GM12878 (cell line): ENCODE measurements at regions not wholly inside any gene's neighbourhood (a gene's known extent, or its start where the extent isn't known, plus 50 kb on each side); places are given as distances from the start of the nearest gene placed in this dataset.

Experiments
- CREM ChIP-seq: IDR thresholded peaks from 2 replicates; pipeline ENCODE4 v1.6.1; 2014; ENCODE audit warnings: antibody characterized with exemption, low read depth
- EGR1 ChIP-seq, 2 experiments: IDR thresholded peaks; 1 replicate in 1 of 2; 2 replicates in 1 of 2; pipeline ENCODE4 v1.6.1; 2011 to 2012; ENCODE audit warnings: low read depth in 2 of 2, low read length in 2 of 2, borderline replicate concordance in 1 of 2, mild to moderate bottlenecking in 1 of 2, moderate library complexity in 1 of 2
- EP300 ChIP-seq, 2 experiments: fragments of 150-350 bp in 1 of 2; IDR thresholded peaks; 2 replicates each; pipeline ENCODE4 v1.6.1; 2011 to 2012; ENCODE audit warnings: low read depth in 2 of 2, low read length in 2 of 2, borderline replicate concordance in 1 of 2, improper control_type of control experiment in 1 of 2, inconsistent platforms in 1 of 2; ENCODE audit not compliant: control insufficient read depth in 1 of 2
- JUNB ChIP-seq: IDR thresholded peaks from 2 replicates; pipeline ENCODE4 v1.6.1; 2016; ENCODE audit warnings: antibody characterized with exemption, mild to moderate bottlenecking
- NFIC ChIP-seq: IDR thresholded peaks from 2 replicates; pipeline ENCODE4 v1.6.1; 2012; ENCODE audit warnings: low read depth, mild to moderate bottlenecking, inconsistent platforms, low read length, moderate library complexity
- NFXL1 ChIP-seq: fragments of 450-650 bp; IDR thresholded peaks from 2 replicates; pipeline ENCODE4 v1.6.1; 2017; ENCODE audit warnings: antibody characterized with exemption, mild to moderate bottlenecking, borderline replicate concordance
- POLR2AphosphoS5 ChIP-seq: IDR thresholded peaks from 2 replicates; pipeline ENCODE4 v1.6.1; 2011; ENCODE audit warnings: mild to moderate bottlenecking, low read length, inconsistent platforms
- SIN3A ChIP-seq: IDR thresholded peaks from 2 replicates; pipeline ENCODE4 v1.6.1; 2012; ENCODE audit warnings: low read depth, low read length, improper control_type of control experiment
- SMARCA5 ChIP-seq: fragments of 450-650 bp; IDR thresholded peaks from 2 replicates; pipeline ENCODE4 v1.6.1; 2017; ENCODE audit warnings: mild to moderate bottlenecking
- ZBED1 ChIP-seq: IDR thresholded peaks from 2 replicates; pipeline ENCODE4 v1.6.1; 2016; ENCODE audit warnings: borderline replicate concordance
- ZNF274 ChIP-seq: IDR thresholded peaks from one replicate; pipeline ENCODE4 v1.8.0; 2011; ENCODE audit not compliant: insufficient read length, insufficient read depth
- TF ChIP-seq, protein P1 (sequence below), 3 experiments: IDR thresholded peaks in 2 of 3; conservative IDR thresholded peaks in 1 of 3; 2 replicates each; pipeline ENCODE4 v1.5.1; 2011; ENCODE audit warnings: low read depth in 3 of 3, low read length in 3 of 3, mild to moderate bottlenecking in 3 of 3, control low read depth in 2 of 3, moderate library complexity in 2 of 3, inconsistent platforms in 1 of 3, mixed read lengths in 1 of 3; ENCODE audit not compliant: control insufficient read depth in 2 of 3, insufficient read depth in 1 of 3; ENCODE audit errors: extremely low read depth in 1 of 3
- TF ChIP-seq, protein P2 (sequence below): IDR thresholded peaks from 2 replicates; pipeline ENCODE4 v1.6.1; 2012; ENCODE audit warnings: improper control_type of control experiment, low read depth, low read length; ENCODE audit not compliant: insufficient replicate concordance

DNA sequence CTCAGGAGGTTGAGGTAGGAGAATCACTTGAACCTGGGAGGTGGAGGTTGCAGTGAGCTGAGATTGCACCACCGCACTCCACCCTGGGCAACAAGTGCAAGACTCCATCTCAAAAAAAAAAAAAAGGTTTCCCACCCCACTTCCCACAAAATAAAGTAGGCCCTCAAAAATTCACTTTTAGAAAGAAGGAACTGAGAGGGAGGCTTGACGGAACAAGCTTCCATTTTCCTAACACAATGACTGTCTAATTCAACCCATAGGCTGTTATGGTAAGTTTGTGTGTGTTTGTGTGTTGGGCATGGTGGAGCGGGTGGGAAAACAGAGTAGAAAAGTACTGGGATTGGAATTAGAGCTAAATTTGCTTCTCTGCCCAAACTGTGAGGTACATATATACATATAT lies 98.4 kb upstream of the MAN1A1 start:
- TF ChIP-seq SIN3A = no peak
- no peak for TF ChIP-seq JUNB
- TF ChIP-seq EP300 (IDR thresholded peaks at IDR 0.05; ENCODE audit: borderline replicate concordance in 1 of 2, control insufficient read depth in 1 of 2, low read depth in 2 of 2, low read length in 2 of 2) = no peak
- TF ChIP-seq, protein P1, sequence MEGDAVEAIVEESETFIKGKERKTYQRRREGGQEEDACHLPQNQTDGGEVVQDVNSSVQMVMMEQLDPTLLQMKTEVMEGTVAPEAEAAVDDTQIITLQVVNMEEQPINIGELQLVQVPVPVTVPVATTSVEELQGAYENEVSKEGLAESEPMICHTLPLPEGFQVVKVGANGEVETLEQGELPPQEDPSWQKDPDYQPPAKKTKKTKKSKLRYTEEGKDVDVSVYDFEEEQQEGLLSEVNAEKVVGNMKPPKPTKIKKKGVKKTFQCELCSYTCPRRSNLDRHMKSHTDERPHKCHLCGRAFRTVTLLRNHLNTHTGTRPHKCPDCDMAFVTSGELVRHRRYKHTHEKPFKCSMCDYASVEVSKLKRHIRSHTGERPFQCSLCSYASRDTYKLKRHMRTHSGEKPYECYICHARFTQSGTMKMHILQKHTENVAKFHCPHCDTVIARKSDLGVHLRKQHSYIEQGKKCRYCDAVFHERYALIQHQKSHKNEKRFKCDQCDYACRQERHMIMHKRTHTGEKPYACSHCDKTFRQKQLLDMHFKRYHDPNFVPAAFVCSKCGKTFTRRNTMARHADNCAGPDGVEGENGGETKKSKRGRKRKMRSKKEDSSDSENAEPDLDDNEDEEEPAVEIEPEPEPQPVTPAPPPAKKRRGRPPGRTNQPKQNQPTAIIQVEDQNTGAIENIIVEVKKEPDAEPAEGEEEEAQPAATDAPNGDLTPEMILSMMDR (IDR thresholded peaks at IDR 0.05 in 2 of 3, conservative IDR thresholded peaks at IDR 0.05 in 1 of 3; ENCODE audit: control insufficient read depth in 2 of 3, extremely low read depth in 1 of 3, insufficient read depth in 1 of 3, low read depth in 3 of 3, low read length in 3 of 3) = no peak
- no peak for TF ChIP-seq NFXL1
- TF ChIP-seq EGR1 (IDR thresholded peaks at IDR 0.05; ENCODE audit: borderline replicate concordance in 1 of 2, low read depth in 2 of 2, low read length in 2 of 2) = no peak
- TF ChIP-seq ZBED1 = no peak
- no peak for TF ChIP-seq NFIC
- TF ChIP-seq CREM = no peak
- no peak for TF ChIP-seq ZNF274
- TF ChIP-seq POLR2AphosphoS5 = no peak
- TF ChIP-seq, protein P2, sequence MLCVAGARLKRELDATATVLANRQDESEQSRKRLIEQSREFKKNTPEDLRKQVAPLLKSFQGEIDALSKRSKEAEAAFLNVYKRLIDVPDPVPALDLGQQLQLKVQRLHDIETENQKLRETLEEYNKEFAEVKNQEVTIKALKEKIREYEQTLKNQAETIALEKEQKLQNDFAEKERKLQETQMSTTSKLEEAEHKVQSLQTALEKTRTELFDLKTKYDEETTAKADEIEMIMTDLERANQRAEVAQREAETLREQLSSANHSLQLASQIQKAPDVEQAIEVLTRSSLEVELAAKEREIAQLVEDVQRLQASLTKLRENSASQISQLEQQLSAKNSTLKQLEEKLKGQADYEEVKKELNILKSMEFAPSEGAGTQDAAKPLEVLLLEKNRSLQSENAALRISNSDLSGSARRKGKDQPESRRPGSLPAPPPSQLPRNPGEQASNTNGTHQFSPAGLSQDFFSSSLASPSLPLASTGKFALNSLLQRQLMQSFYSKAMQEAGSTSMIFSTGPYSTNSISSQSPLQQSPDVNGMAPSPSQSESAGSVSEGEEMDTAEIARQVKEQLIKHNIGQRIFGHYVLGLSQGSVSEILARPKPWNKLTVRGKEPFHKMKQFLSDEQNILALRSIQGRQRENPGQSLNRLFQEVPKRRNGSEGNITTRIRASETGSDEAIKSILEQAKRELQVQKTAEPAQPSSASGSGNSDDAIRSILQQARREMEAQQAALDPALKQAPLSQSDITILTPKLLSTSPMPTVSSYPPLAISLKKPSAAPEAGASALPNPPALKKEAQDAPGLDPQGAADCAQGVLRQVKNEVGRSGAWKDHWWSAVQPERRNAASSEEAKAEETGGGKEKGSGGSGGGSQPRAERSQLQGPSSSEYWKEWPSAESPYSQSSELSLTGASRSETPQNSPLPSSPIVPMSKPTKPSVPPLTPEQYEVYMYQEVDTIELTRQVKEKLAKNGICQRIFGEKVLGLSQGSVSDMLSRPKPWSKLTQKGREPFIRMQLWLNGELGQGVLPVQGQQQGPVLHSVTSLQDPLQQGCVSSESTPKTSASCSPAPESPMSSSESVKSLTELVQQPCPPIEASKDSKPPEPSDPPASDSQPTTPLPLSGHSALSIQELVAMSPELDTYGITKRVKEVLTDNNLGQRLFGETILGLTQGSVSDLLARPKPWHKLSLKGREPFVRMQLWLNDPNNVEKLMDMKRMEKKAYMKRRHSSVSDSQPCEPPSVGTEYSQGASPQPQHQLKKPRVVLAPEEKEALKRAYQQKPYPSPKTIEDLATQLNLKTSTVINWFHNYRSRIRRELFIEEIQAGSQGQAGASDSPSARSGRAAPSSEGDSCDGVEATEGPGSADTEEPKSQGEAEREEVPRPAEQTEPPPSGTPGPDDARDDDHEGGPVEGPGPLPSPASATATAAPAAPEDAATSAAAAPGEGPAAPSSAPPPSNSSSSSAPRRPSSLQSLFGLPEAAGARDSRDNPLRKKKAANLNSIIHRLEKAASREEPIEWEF = no peak
- TF ChIP-seq SMARCA5 = no peak
